NCI-H460 (cell line): ENCODE measurements at regions not wholly inside any gene's neighbourhood (a gene's known extent, or its start where the extent isn't known, plus 50 kb on each side); places are given as distances from the start of the nearest gene placed in this dataset.
A peak's percentile ranks its signal among the peaks of the same experiment; 100 is the strongest.

Source experiments
- DNase-seq: peaks from one replicate; pipeline ENCODE4 v3.0.0-alpha.2; 2016; ENCODE audit warnings: low read depth; ENCODE audit errors: extremely low read depth

GRCh38 chr1:37237948-37238347 lies 203.6 kb upstream of the GRIK3 start:
- DNase-seq, result no peak

GRCh38 chr1:37238364-37239224 lies 204.3 kb upstream of the GRIK3 start:
- DNase-seq, result no peak

GRCh38 chr1:37239225-37239740 lies 205.0 kb upstream of the GRIK3 start:
- DNase-seq, result no peak

- no peak for DNase-seq
Measured at GRCh38 chr1:37240897-37241296, 206.6 kb upstream of the GRIK3 start.

- DNase-seq, result no peak
Measured at GRCh38 chr1:37242501-37242900, 208.2 kb upstream of the GRIK3 start.

GRCh38 chr1:37243368-37244082 lies 209.2 kb upstream of the GRIK3 start:
- DNase-seq, result no peak

GRCh38 chr1:37244083-37244480 lies 209.8 kb upstream of the GRIK3 start:
- no peak for DNase-seq

- no peak for DNase-seq
Measured at GRCh38 chr1:37244815-37245214, 210.5 kb upstream of the GRIK3 start.

- no peak for DNase-seq
Measured at GRCh38 chr1:37246631-37247030, 212.3 kb upstream of the GRIK3 start.

GRCh38 chr1:37250371-37250770 lies 216.1 kb upstream of the GRIK3 start:
- DNase-seq, result no peak

- peak; percentile 14 for DNase-seq
Measured at GRCh38 chr1:37255136-37255795, 219.1 kb upstream of the ZC3H12A start.

- DNase-seq, result no peak
Measured at GRCh38 chr1:37255868-37256267, 218.5 kb upstream of the ZC3H12A start.

GRCh38 chr1:37257646-37258045 lies 216.7 kb upstream of the ZC3H12A start:
- no peak for DNase-seq

GRCh38 chr1:37258068-37258467 lies 216.3 kb upstream of the ZC3H12A start:
- DNase-seq, result no peak

GRCh38 chr1:37259019-37259418 lies 215.4 kb upstream of the ZC3H12A start:
- no peak for DNase-seq

- DNase-seq, result no peak
Measured at GRCh38 chr1:37261129-37261528, 213.3 kb upstream of the ZC3H12A start.

GRCh38 chr1:37262439-37263170 lies 211.8 kb upstream of the ZC3H12A start:
- DNase-seq, result no peak

- DNase-seq, result no peak
Measured at GRCh38 chr1:37265156-37265555, 209.2 kb upstream of the ZC3H12A start.

- DNase-seq, result no peak
Measured at GRCh38 chr1:37265786-37266667, 208.4 kb upstream of the ZC3H12A start.
